Fibroblast of skin of right biceps (primary cell): ENCODE measurements at regions not wholly inside any gene's neighbourhood (a gene's known extent, or its start where the extent isn't known, plus 50 kb on each side); places are given as distances from the start of the nearest gene placed in this dataset.
"Not testable (repeated sequence)": the region's sequence is repeated elsewhere in the genome, so short reads cannot be mapped to it uniquely, and the experiment has no call there.

Experiments
- DNase-seq: peaks from one replicate; pipeline ENCODE4 v3.0.0-alpha.2; 2013

GRCh38 chrX:40853004-40853815 lies 117.9 kb upstream of the MED14 start:
- DNase-seq: no peak

DNA sequence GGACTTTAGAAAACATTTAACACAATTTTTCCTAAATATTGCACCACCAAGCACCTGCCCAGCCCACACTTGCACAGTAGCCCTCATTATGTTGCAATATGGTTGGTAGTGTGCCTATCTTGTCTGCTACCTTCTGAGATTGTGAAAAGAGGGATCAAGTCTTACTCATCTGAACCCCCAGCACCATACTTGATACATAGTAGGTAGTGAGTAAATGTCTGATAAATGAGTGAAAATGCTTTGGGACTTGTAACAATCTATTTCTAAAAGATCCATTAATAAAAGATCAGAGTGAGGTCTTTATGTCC lies 118.4 kb upstream of the MED14 start:
- no peak for DNase-seq

- DNase-seq: no peak
These were observed 118.9 kb upstream of the MED14 start for GRCh38 chrX:40854242-40854641.

- DNase-seq: peak; percentile 20
These were observed 120.1 kb upstream of the MED14 start for GRCh38 chrX:40855411-40855810.

DNA sequence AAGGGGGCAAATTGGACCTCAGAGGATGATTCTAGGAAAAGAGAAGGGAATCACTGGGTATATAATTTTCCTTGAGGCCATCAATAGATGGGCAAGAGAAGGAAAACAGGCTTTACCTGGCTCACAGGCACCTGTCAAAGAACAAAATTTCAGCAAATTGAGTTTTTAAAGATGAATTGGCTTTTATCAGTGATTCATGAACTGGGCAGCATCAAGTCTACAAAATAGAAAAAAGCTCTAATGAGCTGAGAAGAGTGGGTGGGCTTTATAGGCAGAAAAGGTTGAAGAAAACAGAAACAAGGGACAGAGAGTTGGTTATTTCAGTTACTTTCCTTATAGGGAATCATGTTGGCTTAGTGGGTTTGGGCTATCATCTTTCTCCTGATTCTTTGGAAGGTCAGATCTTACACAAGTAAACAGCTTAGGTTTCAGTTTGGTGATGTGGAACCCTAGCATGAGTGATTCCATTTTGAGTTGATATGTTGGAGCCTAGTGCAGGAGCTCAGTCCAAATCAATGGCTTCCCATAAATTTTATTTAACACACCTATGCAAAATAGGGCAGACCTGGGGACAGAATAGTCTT lies 120.7 kb upstream of the MED14 start:
- DNase-seq: no peak

DNA sequence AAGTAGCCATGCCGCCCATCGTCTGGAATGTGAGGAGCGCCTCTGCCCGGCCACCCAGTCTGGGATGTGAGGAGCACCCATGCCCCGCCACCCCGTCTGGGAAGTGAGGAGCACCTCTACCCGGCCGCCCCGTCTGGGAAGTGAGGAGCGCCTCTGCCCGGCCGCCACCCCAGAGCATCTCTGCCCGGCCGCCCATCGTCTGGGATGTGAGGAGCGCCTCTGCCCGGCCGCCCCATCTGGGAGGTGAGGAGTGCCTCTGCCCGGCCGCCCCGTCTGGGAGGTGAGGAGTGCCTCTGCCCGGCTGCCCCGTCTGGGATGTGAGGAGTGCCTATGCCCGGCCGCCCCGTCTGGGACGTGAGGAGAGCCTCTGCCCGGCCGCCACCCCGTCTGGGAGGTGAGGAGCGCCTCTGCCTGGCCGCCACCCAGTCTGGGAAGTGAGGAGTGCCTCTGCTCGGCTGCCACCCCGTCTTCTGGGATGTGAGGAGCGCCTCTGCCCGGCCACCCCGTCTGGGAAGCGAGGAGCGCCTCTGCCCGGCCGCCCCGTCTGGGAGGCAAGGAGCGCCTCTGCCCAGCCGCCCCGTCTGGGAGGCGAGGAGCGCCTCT lies 126.7 kb upstream of the MED14 start:
- DNase-seq: not testable (repeated sequence)

- not testable (repeated sequence) for DNase-seq
These were observed 127.9 kb upstream of the MED14 start for GRCh38 chrX:40863260-40863659.

DNA sequence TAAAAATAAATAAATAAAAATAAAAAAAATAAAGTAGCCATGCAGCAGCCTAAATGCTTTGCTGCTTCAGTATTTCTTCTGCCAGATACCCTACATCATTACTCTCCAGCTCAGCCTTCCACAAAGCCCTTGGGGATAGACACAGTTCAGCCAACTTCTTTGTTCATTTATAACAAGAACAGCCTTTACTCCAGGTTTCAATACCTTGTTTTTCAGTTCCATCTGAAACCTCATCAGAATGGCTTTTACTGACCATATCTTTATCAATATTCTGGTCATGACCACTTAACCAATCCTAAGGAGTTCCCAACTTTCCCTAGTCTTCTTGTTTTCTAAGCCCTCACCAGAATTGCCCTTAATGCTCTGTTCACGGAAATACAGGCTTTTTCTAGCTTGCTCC lies 128.3 kb upstream of the MED14 start:
- no peak for DNase-seq

- peak; percentile 62 for DNase-seq
These were observed 129.6 kb upstream of the MED14 start for GRCh38 chrX:40864972-40865371.

- peak; percentile 51 for DNase-seq
These were observed 131.6 kb upstream of the MED14 start for GRCh38 chrX:40866893-40867292.

DNA sequence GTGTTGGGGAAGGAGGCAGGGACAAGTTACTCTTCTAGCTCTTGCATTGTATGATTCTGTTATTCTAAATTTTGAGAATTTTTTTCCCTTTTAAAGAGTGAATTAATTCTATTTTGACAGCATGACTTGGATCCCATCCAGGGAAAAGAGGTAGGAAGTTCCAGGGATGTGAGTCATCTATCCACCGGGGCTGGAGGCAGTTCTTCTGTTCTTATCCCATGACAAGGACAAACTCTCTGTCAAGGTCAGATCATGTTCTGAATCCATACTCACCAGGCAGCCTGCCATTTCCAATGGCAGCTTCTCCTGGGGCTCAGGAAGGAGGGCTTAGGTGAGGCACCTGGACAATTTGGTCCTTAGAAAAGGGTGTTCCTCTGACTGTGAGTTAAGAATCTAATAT lies 132.0 kb upstream of the MED14 start:
- DNase-seq: peak; percentile 72

DNA sequence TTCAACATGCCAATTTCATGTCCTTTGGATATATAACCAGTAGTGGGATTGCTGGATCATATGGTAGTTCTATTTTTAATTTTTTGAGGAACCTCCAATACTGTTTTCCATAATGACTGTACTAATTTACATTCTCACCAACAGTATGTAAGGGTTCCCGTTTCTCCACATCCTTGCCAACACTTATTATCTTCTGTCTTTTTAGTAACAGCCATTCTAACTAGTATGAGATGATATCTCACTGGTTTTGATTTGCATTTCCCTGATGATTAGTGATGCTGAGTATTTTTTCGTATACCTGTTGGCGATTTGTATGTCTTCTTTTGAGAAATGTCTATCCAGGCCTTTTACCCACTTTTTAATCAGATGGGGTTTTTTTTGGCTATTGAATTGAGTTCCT lies 133.5 kb upstream of the MED14 start:
- DNase-seq: no peak

GRCh38 chrX:40870982-40871381 lies 135.6 kb upstream of the MED14 start:
- DNase-seq: not testable (repeated sequence)

DNA sequence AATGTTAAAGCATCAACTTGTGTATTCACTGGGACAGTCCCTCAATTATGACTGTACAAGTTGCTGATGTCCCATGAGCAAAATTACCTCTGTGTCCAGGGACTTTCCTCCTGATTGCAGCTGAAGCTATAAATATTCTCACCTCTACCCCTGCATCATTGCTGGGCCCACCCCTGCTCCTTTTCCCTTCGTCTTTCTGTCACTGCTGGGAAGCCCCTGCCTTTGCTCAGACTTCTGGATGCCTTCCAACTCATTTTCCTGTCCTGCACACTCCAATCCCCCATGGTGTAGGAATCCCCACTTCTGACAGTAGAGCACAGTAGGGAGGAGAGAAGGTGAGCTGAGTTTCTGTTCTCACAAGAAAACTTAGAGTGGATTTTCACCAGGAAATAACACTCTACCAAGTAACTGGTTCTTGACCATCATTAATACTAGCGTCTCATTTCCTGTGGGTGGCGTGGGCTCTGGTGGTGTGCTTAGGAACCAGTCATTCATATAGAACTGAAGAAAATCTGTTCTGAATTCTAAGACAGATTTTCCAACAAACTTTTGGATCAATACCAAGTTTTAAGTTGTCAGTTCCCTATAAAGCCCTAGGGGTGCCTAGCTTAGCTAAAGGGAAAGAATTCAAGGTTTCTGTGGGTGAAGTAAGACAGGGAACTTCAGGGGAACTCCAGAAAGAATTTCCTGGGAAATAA lies 136.2 kb upstream of the MED14 start:
- DNase-seq: peak; percentile 41

DNA sequence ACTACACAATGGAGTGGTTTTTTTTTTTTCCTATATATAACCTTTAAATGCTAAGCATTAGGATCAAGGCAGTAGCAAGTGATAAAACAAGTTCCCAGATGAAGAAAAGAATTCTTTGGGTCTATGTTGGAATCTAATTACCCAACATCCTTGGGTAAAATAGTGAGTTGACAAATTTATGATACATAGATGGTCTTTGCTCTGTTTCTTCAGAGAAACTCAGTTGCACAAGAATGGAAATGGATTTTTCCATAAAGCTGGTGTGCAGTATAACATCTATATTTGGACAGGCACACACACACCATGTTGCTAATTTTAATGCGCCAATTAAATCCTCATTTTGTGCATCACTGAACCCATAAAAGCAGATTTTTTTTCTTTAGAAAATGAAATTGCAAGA lies 137.0 kb upstream of the MED14 start:
- no peak for DNase-seq

DNA sequence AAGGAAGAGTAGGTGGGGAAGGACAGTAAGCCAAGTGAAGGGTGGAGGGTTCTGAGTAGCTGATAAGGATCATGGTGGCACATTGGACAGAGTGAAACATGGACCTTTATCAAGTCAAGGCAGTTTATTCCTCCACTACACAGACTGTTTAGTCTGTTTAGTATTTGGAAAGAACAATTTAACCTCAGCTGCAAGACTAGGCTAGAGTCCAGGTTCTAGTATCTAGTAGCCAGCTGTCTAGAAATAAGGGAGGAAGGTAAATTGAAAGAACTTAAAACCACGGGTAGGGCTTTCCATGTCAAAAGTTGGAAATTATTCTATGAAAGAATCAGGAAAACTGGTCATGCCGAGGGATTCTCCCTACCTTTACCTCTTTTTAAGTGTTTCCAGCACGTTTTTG lies 140.1 kb upstream of the MED14 start:
- DNase-seq: no peak

DNA sequence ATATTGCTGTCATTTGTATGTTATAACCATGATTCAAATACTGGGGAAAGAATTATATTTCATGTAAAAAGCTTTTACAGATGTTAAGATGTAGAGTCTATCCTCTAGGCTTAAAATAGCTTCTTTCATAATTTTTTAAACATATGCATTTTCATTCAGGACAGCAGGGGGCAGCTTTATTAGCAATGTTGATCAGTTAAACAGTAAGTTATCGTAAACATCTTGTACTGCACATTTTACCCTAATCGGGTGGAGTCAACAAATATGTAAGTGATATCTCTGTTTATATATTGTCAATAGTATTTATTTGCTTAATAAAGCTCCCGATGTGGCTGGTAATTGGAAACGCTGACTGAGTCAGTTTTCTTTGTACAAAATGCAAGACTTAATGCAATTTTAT lies 142.5 kb upstream of the MED14 start:
- DNase-seq: peak; percentile 28

DNA sequence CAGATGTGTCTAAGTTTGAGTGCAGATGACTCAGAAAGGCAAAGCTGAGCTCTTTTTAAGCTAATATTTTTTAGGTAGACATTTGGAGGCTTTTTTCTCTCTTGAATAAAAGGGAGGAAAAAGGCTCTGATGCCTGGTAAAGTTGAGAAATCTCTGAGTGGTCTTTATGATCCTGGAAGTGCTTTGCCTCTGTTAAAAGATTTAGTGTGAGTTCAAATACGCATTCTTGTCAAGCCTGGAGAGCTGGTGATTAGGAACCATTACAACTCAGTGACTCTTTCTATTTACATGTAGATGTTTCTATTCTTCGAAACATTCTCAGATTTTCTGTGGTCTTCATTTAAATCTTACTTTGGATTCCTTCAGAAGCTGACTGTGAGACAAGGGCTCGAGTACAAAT lies 143.4 kb upstream of the MED14 start:
- no peak for DNase-seq

DNA sequence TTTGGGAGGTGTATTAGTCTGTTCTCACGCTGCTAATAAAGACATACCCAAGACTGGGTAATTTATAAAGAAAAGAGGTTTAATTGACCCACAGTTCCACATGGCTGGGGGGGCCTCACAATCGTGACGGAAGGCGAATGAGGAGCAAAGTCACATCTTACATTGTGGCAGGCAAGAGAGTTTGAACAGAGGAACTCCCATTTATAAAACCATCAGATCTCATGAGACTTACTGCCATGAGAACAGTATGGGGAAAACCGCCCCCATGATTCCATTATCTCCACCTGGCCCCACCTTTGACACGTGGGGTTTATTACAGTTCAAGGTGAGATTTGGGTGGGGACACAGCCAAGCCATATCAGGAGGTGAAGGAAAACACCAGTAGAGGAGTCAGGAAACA lies 143.8 kb upstream of the MED14 start:
- not testable (repeated sequence) for DNase-seq

GRCh38 chrX:40880712-40881111 lies 145.4 kb upstream of the MED14 start:
- DNase-seq: no peak

DNA sequence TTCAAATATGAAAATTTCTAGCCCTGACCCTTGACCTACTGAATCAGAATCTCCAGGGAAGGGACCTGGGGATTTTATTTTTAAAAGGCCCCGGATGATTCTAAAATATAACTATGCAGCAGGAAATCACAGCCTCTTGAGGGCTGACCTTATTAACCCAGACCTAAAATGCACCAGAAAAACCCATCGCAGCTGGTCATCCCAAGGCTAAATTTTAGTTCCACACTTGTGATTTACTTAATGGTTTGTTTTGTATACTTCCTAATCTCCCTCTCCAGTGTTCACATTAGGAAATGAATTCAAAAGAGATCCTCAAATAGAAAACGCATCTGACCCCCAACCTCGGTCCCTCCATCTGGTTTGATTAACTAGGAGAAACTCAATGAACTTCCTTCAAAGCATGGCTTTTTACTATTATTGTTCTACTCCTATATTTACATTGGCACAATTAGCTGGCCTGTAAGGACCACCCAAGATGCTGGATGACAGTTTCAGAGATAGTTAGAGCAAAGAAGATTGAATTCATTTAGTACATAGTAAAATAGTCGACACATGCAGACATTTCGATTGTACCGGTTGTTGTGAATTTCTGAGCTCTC lies 147.8 kb upstream of the MED14 start:
- no peak for DNase-seq

DNA sequence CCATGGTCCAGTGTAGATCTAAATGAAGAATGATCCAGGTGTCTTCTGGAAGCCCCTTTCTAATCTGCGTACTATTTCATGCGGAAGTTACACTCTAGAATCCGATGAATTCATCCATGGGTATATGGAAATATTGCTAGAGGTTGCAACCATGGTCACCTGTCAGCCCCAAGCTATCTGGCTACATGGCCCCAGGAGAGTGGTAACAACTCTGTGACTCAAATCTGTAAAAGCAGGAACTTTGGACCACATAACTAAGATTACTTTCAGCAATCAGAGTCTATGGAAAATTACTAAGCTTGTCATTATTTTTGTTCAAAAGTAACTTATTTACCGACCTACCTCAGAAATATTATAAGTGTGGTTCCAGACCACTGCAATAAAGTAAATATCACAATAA lies 150.6 kb upstream of the MED14 start:
- no peak for DNase-seq

DNA sequence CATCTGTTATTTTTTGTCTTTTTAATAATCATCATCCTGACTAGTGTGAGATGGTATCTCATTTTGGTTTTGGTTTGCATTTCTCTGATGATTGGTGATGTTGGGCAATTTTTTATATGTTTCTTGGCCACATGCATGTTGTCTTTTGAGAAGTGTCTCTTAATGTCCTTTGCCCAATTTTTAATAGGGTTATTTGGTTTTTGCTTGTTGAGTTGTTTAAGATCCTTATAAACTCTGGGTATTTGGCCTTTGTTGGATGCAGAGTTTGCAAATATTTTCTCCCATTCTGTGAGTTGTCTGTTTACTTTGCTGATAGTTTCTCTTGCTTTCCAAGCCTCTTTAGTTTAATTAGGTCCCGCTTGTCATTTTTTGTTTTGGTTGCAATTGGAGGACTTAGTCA lies 152.1 kb upstream of the MED14 start:
- DNase-seq: peak; percentile 10

- DNase-seq: no peak
These were observed 156.5 kb upstream of the MED14 start for GRCh38 chrX:40891798-40892197.
